Prostate gland (tissue), 2 donors: ENCODE measurements at regions not wholly inside any gene's neighbourhood (a gene's known extent, or its start where the extent isn't known, plus 50 kb on each side); places are given as distances from the start of the nearest gene placed in this dataset.

Experiments used
- POLR2A ChIP-seq: fragments of 450-650 bp; IDR thresholded peaks from one replicate; pipeline ENCODE4 v1.6.1; 2016; ENCODE audit warnings: antibody characterized with exemption, mild to moderate bottlenecking
- POLR2AphosphoS5 ChIP-seq: sonication (generic); formaldehyde crosslinking; IDR thresholded peaks from one replicate; pipeline ENCODE4 v1.6.1; 2017; ENCODE audit warnings: antibody characterized with exemption
- TF ChIP-seq, protein P1 (sequence below), 4 experiments: fragments of 200-600 bp in 2 of 4; fragments of 450-650 bp in 2 of 4; sonication (generic) in 2 of 4; IDR thresholded peaks; 1 replicate in 3 of 4; 2 replicates in 1 of 4; pipeline ENCODE4 v1.5.1; 2016 to 2019; ENCODE audit warnings: antibody characterized with exemption in 4 of 4, mild to moderate bottlenecking in 2 of 4, moderate library complexity in 2 of 4

DNA sequence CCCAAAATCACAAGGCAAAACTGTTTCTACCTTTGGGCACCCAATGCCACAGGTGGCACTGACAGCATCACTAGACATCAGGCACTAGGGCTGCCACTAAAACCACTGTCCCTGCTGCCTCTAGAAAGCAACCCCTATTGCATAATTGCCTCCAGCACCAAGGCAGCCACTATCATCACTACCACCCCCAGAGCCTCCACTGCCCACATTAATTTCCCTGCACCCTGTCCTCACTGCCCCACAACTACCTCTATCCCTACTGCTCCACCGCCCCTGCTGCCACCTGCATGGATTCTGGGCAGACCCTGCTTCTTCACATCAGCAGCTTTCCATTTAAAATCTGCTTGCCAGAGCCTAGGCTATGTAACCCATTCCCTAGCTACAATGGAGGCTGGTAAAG is 68.6 kb upstream of the CACHD1 start:
- TF ChIP-seq, protein P1, sequence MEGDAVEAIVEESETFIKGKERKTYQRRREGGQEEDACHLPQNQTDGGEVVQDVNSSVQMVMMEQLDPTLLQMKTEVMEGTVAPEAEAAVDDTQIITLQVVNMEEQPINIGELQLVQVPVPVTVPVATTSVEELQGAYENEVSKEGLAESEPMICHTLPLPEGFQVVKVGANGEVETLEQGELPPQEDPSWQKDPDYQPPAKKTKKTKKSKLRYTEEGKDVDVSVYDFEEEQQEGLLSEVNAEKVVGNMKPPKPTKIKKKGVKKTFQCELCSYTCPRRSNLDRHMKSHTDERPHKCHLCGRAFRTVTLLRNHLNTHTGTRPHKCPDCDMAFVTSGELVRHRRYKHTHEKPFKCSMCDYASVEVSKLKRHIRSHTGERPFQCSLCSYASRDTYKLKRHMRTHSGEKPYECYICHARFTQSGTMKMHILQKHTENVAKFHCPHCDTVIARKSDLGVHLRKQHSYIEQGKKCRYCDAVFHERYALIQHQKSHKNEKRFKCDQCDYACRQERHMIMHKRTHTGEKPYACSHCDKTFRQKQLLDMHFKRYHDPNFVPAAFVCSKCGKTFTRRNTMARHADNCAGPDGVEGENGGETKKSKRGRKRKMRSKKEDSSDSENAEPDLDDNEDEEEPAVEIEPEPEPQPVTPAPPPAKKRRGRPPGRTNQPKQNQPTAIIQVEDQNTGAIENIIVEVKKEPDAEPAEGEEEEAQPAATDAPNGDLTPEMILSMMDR (IDR thresholded peaks at IDR 0.05), result no peak
- TF ChIP-seq POLR2A (no peak), POLR2AphosphoS5 (no peak)
